GM18868 (cell line): ENCODE measurements at regions not wholly inside any gene's neighbourhood (a gene's known extent, or its start where the extent isn't known, plus 50 kb on each side); places are given as distances from the start of the nearest gene placed in this dataset.
"Not testable (repeated sequence)": the region's sequence is repeated elsewhere in the genome, so short reads cannot be mapped to it uniquely, and the experiment has no call there.

Experiments used
- ATAC-seq: cut with Tn5 transposase; IDR thresholded peaks from one replicate; pipeline ENCODE4 v1.9.1; 2021; ENCODE audit warnings: mild to moderate bottlenecking, moderate library complexity; ENCODE audit not compliant: unreplicated experiment

GRCh38 chr12:86543716-86544115, 287.5 kb upstream of the MGAT4C start:
- no peak for ATAC-seq

GRCh38 chr12:86530996-86531655, 274.9 kb upstream of the MGAT4C start:
- no peak for ATAC-seq

- no peak for ATAC-seq
Measured at GRCh38 chr12:86526060-86526595, 269.9 kb upstream of the MGAT4C start.

- ATAC-seq: no peak
Measured at GRCh38 chr12:86523844-86524243, 267.7 kb upstream of the MGAT4C start.

GRCh38 chr12:86521870-86522269, 265.7 kb upstream of the MGAT4C start:
- ATAC-seq: no peak

GRCh38 chr12:86513226-86513625, 257.0 kb upstream of the MGAT4C start:
- peak; percentile 36 for ATAC-seq

GRCh38 chr12:86496595-86496994, 240.4 kb upstream of the MGAT4C start:
- no peak for ATAC-seq

GRCh38 chr12:86484473-86484872, 228.3 kb upstream of the MGAT4C start:
- no peak for ATAC-seq

GRCh38 chr12:86473231-86473630, 217.0 kb upstream of the MGAT4C start:
- no peak for ATAC-seq

- ATAC-seq: no peak
Measured at GRCh38 chr12:86456776-86457175, 200.6 kb upstream of the MGAT4C start.

GRCh38 chr12:86456241-86456640, 200.1 kb upstream of the MGAT4C start:
- no peak for ATAC-seq

- no peak for ATAC-seq
Measured at GRCh38 chr12:86445356-86445755, 189.2 kb upstream of the MGAT4C start.

GRCh38 chr12:86435053-86435452, 178.9 kb upstream of the MGAT4C start:
- ATAC-seq: no peak

- ATAC-seq: no peak
Measured at GRCh38 chr12:86429824-86430223, 173.6 kb upstream of the MGAT4C start.

GRCh38 chr12:86421333-86421732, 165.1 kb upstream of the MGAT4C start:
- ATAC-seq: no peak

- no peak for ATAC-seq
Measured at GRCh38 chr12:86414201-86414600, 158.0 kb upstream of the MGAT4C start.

GRCh38 chr12:86411710-86412109, 155.5 kb upstream of the MGAT4C start:
- no peak for ATAC-seq

GRCh38 chr12:86407620-86408208, 151.5 kb upstream of the MGAT4C start:
- no peak for ATAC-seq

- no peak for ATAC-seq
Measured at GRCh38 chr12:86389949-86390348, 133.8 kb upstream of the MGAT4C start.

GRCh38 chr12:86387591-86388145, 131.5 kb upstream of the MGAT4C start:
- ATAC-seq: no peak

GRCh38 chr12:86383759-86384158, 127.6 kb upstream of the MGAT4C start:
- not testable (repeated sequence) for ATAC-seq

GRCh38 chr12:86379337-86379736, 123.1 kb upstream of the MGAT4C start:
- no peak for ATAC-seq
